ENCODE measurements at regions not wholly inside any gene's neighbourhood (a gene's known extent, or its start where the extent isn't known, plus 50 kb on each side); places are given as distances from the start of the nearest gene placed in this dataset.

GRCh38 chr3:164851905-164852304, 226.4 kb downstream of the SI start:
- H3K27ac ChIP-seq: no peak overlapping the region
- no peaks in the 10 kb centered on the region for H3K4me1 ChIP-seq
- TF ChIP-seq, protein P1, sequence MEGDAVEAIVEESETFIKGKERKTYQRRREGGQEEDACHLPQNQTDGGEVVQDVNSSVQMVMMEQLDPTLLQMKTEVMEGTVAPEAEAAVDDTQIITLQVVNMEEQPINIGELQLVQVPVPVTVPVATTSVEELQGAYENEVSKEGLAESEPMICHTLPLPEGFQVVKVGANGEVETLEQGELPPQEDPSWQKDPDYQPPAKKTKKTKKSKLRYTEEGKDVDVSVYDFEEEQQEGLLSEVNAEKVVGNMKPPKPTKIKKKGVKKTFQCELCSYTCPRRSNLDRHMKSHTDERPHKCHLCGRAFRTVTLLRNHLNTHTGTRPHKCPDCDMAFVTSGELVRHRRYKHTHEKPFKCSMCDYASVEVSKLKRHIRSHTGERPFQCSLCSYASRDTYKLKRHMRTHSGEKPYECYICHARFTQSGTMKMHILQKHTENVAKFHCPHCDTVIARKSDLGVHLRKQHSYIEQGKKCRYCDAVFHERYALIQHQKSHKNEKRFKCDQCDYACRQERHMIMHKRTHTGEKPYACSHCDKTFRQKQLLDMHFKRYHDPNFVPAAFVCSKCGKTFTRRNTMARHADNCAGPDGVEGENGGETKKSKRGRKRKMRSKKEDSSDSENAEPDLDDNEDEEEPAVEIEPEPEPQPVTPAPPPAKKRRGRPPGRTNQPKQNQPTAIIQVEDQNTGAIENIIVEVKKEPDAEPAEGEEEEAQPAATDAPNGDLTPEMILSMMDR (IDR thresholded peaks at IDR 0.05): no peak
- no peak overlapping the region for H3K4me3 ChIP-seq
- no peak for ATAC-seq
- intact Hi-C loops (cut with DNase I): no loop called here
- no peaks in the 10 kb centered on the region for H3K36me3 ChIP-seq
- no peak for DNase-seq
- no peaks in the 10 kb centered on the region for H3K27me3 ChIP-seq
- no peaks in the 10 kb centered on the region for H3K9me3 ChIP-seq

DNA sequence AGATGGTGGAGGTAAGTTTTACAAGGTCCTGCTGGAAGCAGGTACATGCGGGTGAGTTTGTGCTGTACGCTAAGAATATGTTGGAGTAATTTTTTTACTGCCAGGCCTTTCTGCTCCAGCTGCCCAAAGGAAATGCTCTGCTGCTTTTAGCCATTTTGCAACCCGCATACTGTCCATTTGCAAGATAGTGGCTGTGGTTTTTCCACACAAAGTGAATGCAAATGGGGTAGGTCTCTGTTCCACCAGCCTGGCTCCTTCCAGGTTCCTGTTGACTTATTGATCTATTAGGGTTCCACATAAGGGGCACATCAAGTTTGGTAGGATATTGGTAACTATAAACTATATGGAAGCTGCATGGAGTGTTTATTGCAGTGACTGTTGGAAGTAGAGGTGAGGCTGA, 227.1 kb downstream of the SI start:
- Histone ChIP-seq H3K4me3 (no peak overlapping the region), H3K4me1 (no peaks in the 10 kb centered on the region), H3K27ac (no peak overlapping the region), H3K36me3 (no peaks in the 10 kb centered on the region), H3K27me3 (no peaks in the 10 kb centered on the region), H3K9me3 (no peaks in the 10 kb centered on the region)
- no peak for ATAC-seq
- DNase-seq: no peak
- intact Hi-C loops (cut with DNase I): no loop called here
- TF ChIP-seq, protein P1 (IDR thresholded peaks at IDR 0.05): no peak

- TF ChIP-seq, protein P1 (IDR thresholded peaks at IDR 0.05): no peak
- intact Hi-C loops (cut with DNase I): no loop called here
- no peaks in the 10 kb centered on the region for H3K36me3 ChIP-seq
- no peak overlapping the region for H3K27ac ChIP-seq
- DNase-seq (no peak), ATAC-seq (no peak)
- no peaks in the 10 kb centered on the region for H3K27me3 ChIP-seq
- no peak overlapping the region for H3K4me3 ChIP-seq
- H3K9me3 ChIP-seq: no peaks in the 10 kb centered on the region
- no peaks in the 10 kb centered on the region for H3K4me1 ChIP-seq
Observed at GRCh38 chr3:164848923-164849322, 229.4 kb downstream of the SI start.

DNA sequence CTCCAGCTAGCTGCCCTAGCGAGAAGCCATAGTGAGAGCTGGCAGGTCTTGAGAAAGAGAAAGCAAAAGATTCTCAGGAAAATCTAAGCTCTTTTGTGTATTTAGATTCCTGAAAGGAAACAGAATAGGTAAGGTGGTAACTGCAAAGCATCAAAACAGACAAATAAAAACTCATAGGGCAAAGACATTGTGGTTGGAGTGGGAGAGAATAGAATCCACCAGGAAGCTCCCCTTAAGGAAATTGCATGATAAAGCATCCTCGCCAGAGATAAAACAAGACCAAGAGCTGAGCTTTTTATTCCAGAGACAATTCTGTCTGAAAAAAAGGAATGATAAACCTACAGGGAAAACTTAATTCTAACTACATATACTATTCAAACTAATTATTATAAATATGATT, 232.6 kb downstream of the SI start:
- H3K27me3 ChIP-seq: no peaks in the 10 kb centered on the region
- intact Hi-C loops (cut with DNase I): no loop called here
- H3K36me3 ChIP-seq: no peaks in the 10 kb centered on the region
- H3K4me1 ChIP-seq: no peaks in the 10 kb centered on the region
- TF ChIP-seq, protein P1 (IDR thresholded peaks at IDR 0.05): no peak
- no peak overlapping the region for H3K4me3 ChIP-seq
- ATAC-seq (no peak), DNase-seq (no peak)
- H3K27ac ChIP-seq: no peak overlapping the region
- no peaks in the 10 kb centered on the region for H3K9me3 ChIP-seq

- intact Hi-C loops (cut with DNase I): no loop called here
- Histone ChIP-seq H3K27ac (no peak overlapping the region), H3K27me3 (no peaks in the 10 kb centered on the region), H3K9me3 (no peaks in the 10 kb centered on the region), H3K4me3 (no peak overlapping the region), H3K4me1 (no peaks in the 10 kb centered on the region), H3K36me3 (no peaks in the 10 kb centered on the region)
- DNase-seq: no peak
- ATAC-seq: no peak
- TF ChIP-seq, protein P1 (IDR thresholded peaks at IDR 0.05): no peak
Observed at GRCh38 chr3:164832216-164832615, 246.1 kb downstream of the SI start.

Data from left lung (tissue), 4 donors.